Endodermal cell (in vitro differentiated cells): ENCODE measurements at regions not wholly inside any gene's neighbourhood (a gene's known extent, or its start where the extent isn't known, plus 50 kb on each side); places are given as distances from the start of the nearest gene placed in this dataset.

ENCODE experiments used
- DNase-seq: peaks from one replicate; pipeline ENCODE4 v3.0.0-alpha.2; 2017
- H3K27ac ChIP-seq: 2 replicates; pipeline ENCODE4 v1.5.1; 2013; ENCODE audit warnings: mild to moderate bottlenecking, low read depth, low read length, moderate library complexity
- H3K27me3 ChIP-seq: 2 replicates; pipeline ENCODE4 v1.6.1; 2013; ENCODE audit warnings: mild to moderate bottlenecking, low read length, moderate library complexity; ENCODE audit not compliant: insufficient read depth, control insufficient read depth, poor library complexity, severe bottlenecking
- H3K36me3 ChIP-seq: 2 replicates; pipeline ENCODE4 v1.7.0; 2013; ENCODE audit warnings: mild to moderate bottlenecking, low read length, moderate library complexity; ENCODE audit not compliant: control insufficient read depth, insufficient read depth
- H3K4me1 ChIP-seq: one replicate; pipeline ENCODE4 v1.7.0; 2013; ENCODE audit warnings: low read length; ENCODE audit not compliant: control insufficient read depth, insufficient read depth
- H3K4me3 ChIP-seq: 2 replicates; pipeline ENCODE4 v1.5.1; 2013; ENCODE audit warnings: mild to moderate bottlenecking, low read length, moderate library complexity
- H3K9ac ChIP-seq: 2 replicates; pipeline ENCODE4 v1.6.1; 2013; ENCODE audit warnings: mild to moderate bottlenecking, low read length, moderate library complexity; ENCODE audit not compliant: poor library complexity, severe bottlenecking; ENCODE audit errors: extremely low read depth
- H3K9me3 ChIP-seq: 2 replicates; pipeline ENCODE4 v1.6.1; 2013; ENCODE audit warnings: mild to moderate bottlenecking, low read length, moderate library complexity; ENCODE audit not compliant: control insufficient read depth
- H3K27ac Mint-ChIP-seq: 2 replicates; pipeline ENCODE4 v1.8.0; 2020; ENCODE audit warnings: mixed read lengths
- H3K27me3 Mint-ChIP-seq: 2 replicates; pipeline ENCODE4 v1.8.0; 2021; ENCODE audit warnings: mild to moderate bottlenecking, mixed read lengths; ENCODE audit not compliant: insufficient read depth
- H3K36me3 Mint-ChIP-seq: 2 replicates; pipeline ENCODE4 v1.8.0; 2020; ENCODE audit warnings: low read depth, mixed read lengths
- H3K4me1 Mint-ChIP-seq: 2 replicates; pipeline ENCODE4 v1.8.0; 2020; ENCODE audit warnings: mixed read lengths
- H3K4me3 Mint-ChIP-seq: 2 replicates; pipeline ENCODE4 v1.8.0; 2020; ENCODE audit warnings: mild to moderate bottlenecking, moderate library complexity, mixed read lengths
- H3K9me3 Mint-ChIP-seq: 2 replicates; pipeline ENCODE4 v1.8.0; 2020; ENCODE audit warnings: mild to moderate bottlenecking, mixed read lengths
- CTCF ChIP-seq: fragments of 200-600 bp; sonication (generic); conservative IDR thresholded peaks from 2 replicates; pipeline ENCODE4 v1.5.0; 2021; ENCODE audit warnings: antibody characterized with exemption, mild to moderate bottlenecking
- WGBS, 2 experiments: methylation state at CpG; one replicate each; pipeline versions ENCODE4 v1.1.5 to v1.1.7; 2013; ENCODE audit warnings: missing lambda C conversion rate in 2 of 2, mixed read lengths in 1 of 2; ENCODE audit not compliant: insufficient coverage in 1 of 2, insufficient read length in 1 of 2; 5-methylcytosine and 5-hydroxymethylcytosine counted together

DNA sequence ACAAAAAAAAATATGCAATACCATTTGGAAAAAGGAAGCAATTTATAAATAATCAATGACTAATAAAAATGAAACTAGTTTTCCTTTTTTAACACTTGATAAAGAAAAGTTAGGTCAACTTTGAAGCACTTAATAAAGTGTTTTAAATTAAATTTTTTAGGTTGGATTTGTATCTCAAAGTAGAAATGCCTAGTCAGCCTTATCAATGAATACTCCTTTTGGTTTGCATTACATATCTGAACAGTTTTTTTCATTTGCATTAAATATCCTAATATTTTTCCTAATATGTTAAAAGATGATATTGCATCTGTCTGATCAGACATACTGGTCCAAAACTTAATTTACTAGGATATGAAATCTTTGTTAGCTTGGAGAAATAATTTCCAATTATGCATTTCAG is 155.8 kb upstream of the ZFP42 start:
- Mint-ChIP-seq H3K27ac (no peak overlapping the region), H3K9me3 (no peaks in the 10 kb centered on the region), H3K4me1 (no peaks in the 10 kb centered on the region), H3K36me3 (no peaks in the 10 kb centered on the region), H3K27me3 (no peaks in the 10 kb centered on the region), H3K4me3 (no peak overlapping the region)
- TF ChIP-seq CTCF = no peak
- no peaks in the 10 kb centered on the region for H3K9me3 ChIP-seq
- no peak overlapping the region for H3K9ac ChIP-seq
- DNase-seq = no peak
- H3K27ac ChIP-seq = no peak overlapping the region
- H3K4me1 ChIP-seq = no peaks in the 10 kb centered on the region
- no peaks in the 10 kb centered on the region for H3K36me3 ChIP-seq
- H3K4me3 ChIP-seq = no peak overlapping the region
- H3K27me3 ChIP-seq = no peaks in the 10 kb centered on the region

- Histone ChIP-seq H3K36me3 (no peaks in the 10 kb centered on the region), H3K4me3 (no peak overlapping the region), H3K27me3 (no peaks in the 10 kb centered on the region), H3K9ac (no peak overlapping the region), H3K9me3 (no peaks in the 10 kb centered on the region), H3K27ac (no peak overlapping the region), H3K4me1 (no peaks in the 10 kb centered on the region)
- WGBS, 2 experiments = 89 to 91% methylated on average over 1 to 2 of the region's 2 CpGs
- H3K9me3 Mint-ChIP-seq = no peaks in the 10 kb centered on the region
- no peak overlapping the region for H3K27ac Mint-ChIP-seq
- DNase-seq = no peak
- H3K27me3 Mint-ChIP-seq = peaks cover 4% of the 10 kb centered on the region
- H3K4me3 Mint-ChIP-seq = no peak overlapping the region
- no peaks in the 10 kb centered on the region for H3K4me1 Mint-ChIP-seq
- TF ChIP-seq CTCF = no peak
- H3K36me3 Mint-ChIP-seq = no peaks in the 10 kb centered on the region
Measured at GRCh38 chr4:187840814-187841213, 154.8 kb upstream of the ZFP42 start.

DNA sequence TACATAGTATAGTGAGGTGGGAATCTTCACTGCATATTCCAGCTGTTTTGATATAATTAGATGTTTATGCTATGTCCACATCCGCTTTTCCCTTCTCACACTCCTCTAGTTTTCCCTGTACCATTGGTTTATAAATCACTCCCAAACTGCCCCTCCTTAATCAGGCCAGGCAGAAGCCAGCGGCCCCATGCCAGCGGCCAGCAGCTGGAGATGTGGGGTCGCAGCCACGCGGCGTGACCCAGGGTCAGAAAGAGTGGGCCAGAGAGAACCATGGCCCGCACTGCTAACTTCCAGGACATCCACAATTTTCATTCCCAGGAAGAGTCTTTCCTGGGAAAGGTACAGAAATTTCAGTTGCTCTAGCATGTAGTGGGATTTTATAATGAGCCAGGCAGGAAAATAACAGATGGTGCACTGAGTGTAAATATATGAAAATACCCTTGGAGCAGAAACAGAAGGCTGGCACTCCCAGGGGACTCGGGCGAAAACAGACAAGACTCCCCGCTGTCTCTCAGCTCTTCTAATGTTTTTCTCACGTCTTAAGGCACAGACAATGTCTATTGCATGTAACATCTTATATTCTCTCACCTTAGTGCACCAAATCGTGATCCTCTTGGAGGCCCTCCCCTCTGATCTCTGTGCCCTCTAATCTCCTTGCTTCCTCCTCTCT is 145.9 kb upstream of the ZFP42 start:
- Histone ChIP-seq H3K4me3 (no peak overlapping the region), H3K4me1 (no peaks in the 10 kb centered on the region), H3K27ac (no peak overlapping the region), H3K9ac (no peak overlapping the region), H3K36me3 (no peaks in the 10 kb centered on the region), H3K9me3 (no peaks in the 10 kb centered on the region), H3K27me3 (no peaks in the 10 kb centered on the region)
- Mint-ChIP-seq H3K27me3 (peaks cover 4% of the 10 kb centered on the region), H3K27ac (no peak overlapping the region), H3K9me3 (peaks cover 3% of the 10 kb centered on the region), H3K36me3 (no peaks in the 10 kb centered on the region), H3K4me3 (no peak overlapping the region), H3K4me1 (no peaks in the 10 kb centered on the region)
- DNase-seq = no peak
- TF ChIP-seq CTCF = no peak
- WGBS, 2 experiments = 82 to 86% methylated on average over 10 to 13 of the region's 13 CpGs
